Peyer's patch (tissue), 4 donors: ENCODE measurements at regions not wholly inside any gene's neighbourhood (a gene's known extent, or its start where the extent isn't known, plus 50 kb on each side); places are given as distances from the start of the nearest gene placed in this dataset.
"Not testable (repeated sequence)": the region's sequence is repeated elsewhere in the genome, so short reads cannot be mapped to it uniquely, and the experiment has no call there.

Experiments
- POLR2A ChIP-seq, 2 donors: fragments of 450-650 bp; IDR thresholded peaks; one replicate each; pipeline ENCODE4 v1.5.1; 2017; ENCODE audit warnings: antibody characterized with exemption in 2 of 2, mild to moderate bottlenecking in 2 of 2, moderate library complexity in 2 of 2
- TF ChIP-seq, protein P1 (sequence below), 6 experiments: fragments of 450-650 bp in 4 of 6; fragments of 200-600 bp in 2 of 6; sonication (generic) in 1 of 6; IDR thresholded peaks; one replicate each; pipeline ENCODE4 v1.5.1; 2017 to 2019; ENCODE audit warnings: antibody characterized with exemption in 6 of 6, mild to moderate bottlenecking in 3 of 6, moderate library complexity in 1 of 6

DNA sequence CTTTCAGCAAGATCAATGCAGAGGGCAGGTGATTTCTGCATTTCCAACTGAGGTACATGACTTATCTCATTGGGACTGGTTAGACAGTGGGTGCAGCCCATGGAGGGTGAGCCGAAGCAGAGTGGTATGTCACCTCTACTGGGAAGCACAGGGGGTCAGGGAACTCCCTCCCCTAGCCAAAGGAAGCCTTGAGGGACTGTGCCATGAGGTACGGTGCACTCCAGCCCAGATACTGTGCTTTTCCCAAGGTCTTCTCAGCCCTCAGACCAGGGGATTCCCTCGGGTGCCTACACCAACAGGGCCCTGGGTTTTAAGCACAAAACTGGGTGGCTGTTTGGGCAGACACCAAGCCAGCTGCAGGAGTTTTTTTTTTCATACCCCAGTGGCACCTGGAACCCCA is 329.5 kb upstream of the TMEFF2 start:
- TF ChIP-seq, protein P1, sequence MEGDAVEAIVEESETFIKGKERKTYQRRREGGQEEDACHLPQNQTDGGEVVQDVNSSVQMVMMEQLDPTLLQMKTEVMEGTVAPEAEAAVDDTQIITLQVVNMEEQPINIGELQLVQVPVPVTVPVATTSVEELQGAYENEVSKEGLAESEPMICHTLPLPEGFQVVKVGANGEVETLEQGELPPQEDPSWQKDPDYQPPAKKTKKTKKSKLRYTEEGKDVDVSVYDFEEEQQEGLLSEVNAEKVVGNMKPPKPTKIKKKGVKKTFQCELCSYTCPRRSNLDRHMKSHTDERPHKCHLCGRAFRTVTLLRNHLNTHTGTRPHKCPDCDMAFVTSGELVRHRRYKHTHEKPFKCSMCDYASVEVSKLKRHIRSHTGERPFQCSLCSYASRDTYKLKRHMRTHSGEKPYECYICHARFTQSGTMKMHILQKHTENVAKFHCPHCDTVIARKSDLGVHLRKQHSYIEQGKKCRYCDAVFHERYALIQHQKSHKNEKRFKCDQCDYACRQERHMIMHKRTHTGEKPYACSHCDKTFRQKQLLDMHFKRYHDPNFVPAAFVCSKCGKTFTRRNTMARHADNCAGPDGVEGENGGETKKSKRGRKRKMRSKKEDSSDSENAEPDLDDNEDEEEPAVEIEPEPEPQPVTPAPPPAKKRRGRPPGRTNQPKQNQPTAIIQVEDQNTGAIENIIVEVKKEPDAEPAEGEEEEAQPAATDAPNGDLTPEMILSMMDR (IDR thresholded peaks at IDR 0.05) = not testable (repeated sequence)
- TF ChIP-seq POLR2A (IDR thresholded peaks at IDR 0.05) = not testable (repeated sequence)
